ENCODE measurements at regions not wholly inside any gene's neighbourhood (a gene's known extent, or its start where the extent isn't known, plus 50 kb on each side); places are given as distances from the start of the nearest gene placed in this dataset.
"Not testable (repeated sequence)": the region's sequence is repeated elsewhere in the genome, so short reads cannot be mapped to it uniquely, and the experiment has no call there.

DNA sequence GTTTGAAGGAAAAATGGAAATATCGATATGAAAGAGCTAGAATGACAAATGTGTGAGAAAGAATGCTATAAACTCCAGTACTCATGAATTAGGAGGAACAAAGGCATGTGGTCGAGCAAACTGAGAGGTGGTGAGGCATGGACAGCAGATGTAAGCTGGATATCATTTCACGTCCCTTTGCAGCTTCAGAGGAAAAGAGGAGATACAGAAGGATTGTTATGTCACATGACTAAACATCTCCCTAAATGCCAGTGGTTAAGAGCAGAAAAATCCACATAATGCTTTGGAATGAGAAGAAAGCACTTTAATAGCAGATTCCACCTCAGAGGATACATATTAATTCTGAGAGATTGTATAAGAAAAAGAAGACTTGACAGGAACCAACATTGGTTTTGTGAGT, 248.7 kb downstream of the ZIC4 start:
- no peak overlapping the region for H3K27ac ChIP-seq (ENCODE audit: low read depth, low read length)
- no peaks in the 10 kb centered on the region for H3K4me1 Mint-ChIP-seq
- H3K27ac Mint-ChIP-seq = no peak overlapping the region
- peaks cover 0 to 26% (median 10%) of the 10 kb centered on the region in 8 donors for H3K9me3 Mint-ChIP-seq
- ChIA-PET POLR2A (ENCODE audit: partially characterized antibody) (no interaction called here), CTCF (ENCODE audit: partially characterized antibody) (no interaction called here)
- no peaks in the 10 kb centered on the region for H3K27me3 ChIP-seq (ENCODE audit: insufficient read depth, low read length)
- H3K4me1 ChIP-seq (ENCODE audit: insufficient read depth, low read length) = no peaks in the 10 kb centered on the region
- no peaks in the 10 kb centered on the region for H3K36me3 ChIP-seq (ENCODE audit: insufficient read depth, low read length)
- H3K36me3 Mint-ChIP-seq = no peaks in the 10 kb centered on the region
- intact Hi-C loops (cut with micrococcal nuclease) = no loop called here
- H3K9me3 ChIP-seq (ENCODE audit: control insufficient read depth in 1 of 2, low read length in 2 of 2) = no peaks in the 10 kb centered on the region
- no peak for DNase-seq
- H3K4me3 Mint-ChIP-seq = no peak overlapping the region
- H3K27me3 Mint-ChIP-seq = no peaks in the 10 kb centered on the region
- H3K4me3 ChIP-seq (ENCODE audit: low read length in 2 of 2) = no peak overlapping the region

DNA sequence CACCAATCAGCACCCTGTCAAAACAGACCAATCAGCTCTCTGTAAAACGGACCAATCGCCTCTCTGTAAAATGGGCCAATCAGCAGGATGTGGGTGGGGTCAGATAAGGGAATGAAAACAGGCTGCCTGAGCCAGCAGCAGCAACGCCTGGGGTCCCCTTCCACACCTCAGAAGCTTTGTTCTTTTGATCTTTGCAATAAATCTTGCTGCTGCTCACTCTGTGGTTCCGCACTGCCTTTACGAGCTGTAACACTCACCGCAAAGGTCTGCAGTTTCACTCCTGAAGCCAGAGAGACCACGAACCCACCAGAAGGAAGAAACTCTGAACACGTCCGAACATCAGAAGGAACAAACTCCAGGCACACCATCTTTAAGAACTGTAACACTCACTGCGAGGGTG, 251.4 kb downstream of the ZIC4 start:
- DNase-seq; H3K36me3 ChIP-seq (ENCODE audit: insufficient read depth, low read length); H3K4me3 Mint-ChIP-seq; H3K27ac ChIP-seq (ENCODE audit: low read depth, low read length); POLR2A ChIA-PET (ENCODE audit: partially characterized antibody); H3K36me3 Mint-ChIP-seq; H3K27me3 Mint-ChIP-seq; intact Hi-C loops (cut with micrococcal nuclease); CTCF ChIA-PET (ENCODE audit: partially characterized antibody); H3K9me3 ChIP-seq (ENCODE audit: control insufficient read depth in 1 of 2, low read length in 2 of 2); H3K4me1 ChIP-seq (ENCODE audit: insufficient read depth, low read length); H3K4me1 Mint-ChIP-seq; H3K27me3 ChIP-seq (ENCODE audit: insufficient read depth, low read length); H3K27ac Mint-ChIP-seq; H3K4me3 ChIP-seq (ENCODE audit: low read length in 2 of 2): not testable (repeated sequence)
- H3K9me3 Mint-ChIP-seq = peaks cover 2 to 19% (median 8%) of the 10 kb centered on the region in 8 donors

DNA sequence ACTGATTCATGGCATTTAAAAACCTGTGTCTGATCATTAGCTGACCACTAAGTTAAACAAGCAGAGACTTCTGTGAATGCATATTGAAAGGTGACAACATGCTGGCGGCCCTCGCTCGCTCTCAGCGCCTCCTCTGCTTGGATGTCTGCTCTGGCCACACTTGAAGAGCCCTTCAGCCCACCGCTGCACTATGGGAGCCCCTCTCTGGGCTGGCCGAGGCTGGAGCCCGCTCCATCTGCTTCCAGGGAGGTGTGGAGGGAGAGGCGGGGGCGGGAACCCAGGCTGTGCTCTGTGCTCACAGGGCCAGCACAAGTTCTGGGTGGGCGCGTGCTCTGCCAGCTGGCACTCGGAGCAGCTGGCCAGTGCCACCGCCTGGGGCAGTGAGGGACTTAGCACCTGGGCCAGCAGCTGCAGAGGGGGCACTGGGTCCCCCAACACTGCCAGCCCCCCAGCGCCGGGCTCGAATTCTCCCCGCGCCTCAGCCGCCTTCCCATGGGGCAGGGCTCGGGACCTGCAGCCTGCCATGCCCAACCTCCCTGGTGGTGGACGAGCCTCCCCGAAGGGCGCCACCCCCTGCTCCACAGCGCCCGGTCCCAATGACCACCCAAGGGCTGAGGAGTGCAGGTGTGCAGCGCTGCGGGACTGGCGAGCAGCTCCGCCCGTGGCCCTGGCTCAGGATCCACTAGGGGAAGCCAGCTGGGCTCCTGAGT, 252.4 kb downstream of the ZIC4 start:
- CTCF ChIA-PET (ENCODE audit: partially characterized antibody) = no interaction called here
- intact Hi-C loops (cut with micrococcal nuclease) = no loop called here
- H3K4me3 ChIP-seq (ENCODE audit: low read length in 2 of 2) = no peak overlapping the region
- H3K27ac Mint-ChIP-seq = no peak overlapping the region
- H3K27ac ChIP-seq (ENCODE audit: low read depth, low read length) = no peak overlapping the region
- no peaks in the 10 kb centered on the region for H3K36me3 ChIP-seq (ENCODE audit: insufficient read depth, low read length)
- no peaks in the 10 kb centered on the region for H3K27me3 ChIP-seq (ENCODE audit: insufficient read depth, low read length)
- no peak for DNase-seq
- H3K36me3 Mint-ChIP-seq = no peaks in the 10 kb centered on the region
- no peaks in the 10 kb centered on the region for H3K4me1 ChIP-seq (ENCODE audit: insufficient read depth, low read length)
- H3K9me3 ChIP-seq (ENCODE audit: control insufficient read depth in 1 of 2, low read length in 2 of 2) = no peaks in the 10 kb centered on the region
- H3K27me3 Mint-ChIP-seq = no peaks in the 10 kb centered on the region
- peaks cover 2 to 15% (median 6%) of the 10 kb centered on the region in 8 donors for H3K9me3 Mint-ChIP-seq
- POLR2A ChIA-PET (ENCODE audit: partially characterized antibody) = no interaction called here
- no peak overlapping the region for H3K4me3 Mint-ChIP-seq
- H3K4me1 Mint-ChIP-seq = no peaks in the 10 kb centered on the region

DNA sequence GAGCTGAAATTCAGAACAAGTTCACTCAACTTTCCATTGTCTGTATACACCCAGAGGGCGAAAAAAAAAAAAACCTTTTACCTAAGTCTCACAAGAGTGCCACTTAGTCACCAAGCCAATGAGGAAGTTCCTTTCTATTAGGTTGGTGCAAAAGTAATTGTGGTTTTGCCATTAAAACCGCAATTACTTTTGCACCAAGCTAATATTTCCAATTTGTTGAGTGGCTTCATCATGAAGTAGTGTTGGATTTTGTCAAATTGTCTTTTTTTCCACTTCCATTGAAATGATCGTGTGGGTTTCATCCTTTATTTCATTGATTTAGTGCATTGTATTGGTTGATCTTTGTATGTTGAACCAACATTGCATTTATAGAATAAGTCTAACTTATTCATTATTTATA, 253.9 kb downstream of the ZIC4 start:
- Histone ChIP-seq H3K4me3 (ENCODE audit: low read length in 2 of 2) (no peak overlapping the region), H3K4me1 (ENCODE audit: insufficient read depth, low read length) (no peaks in the 10 kb centered on the region), H3K9me3 (ENCODE audit: control insufficient read depth in 1 of 2, low read length in 2 of 2) (no peaks in the 10 kb centered on the region), H3K27ac (ENCODE audit: low read depth, low read length) (no peak overlapping the region), H3K27me3 (ENCODE audit: insufficient read depth, low read length) (no peaks in the 10 kb centered on the region), H3K36me3 (ENCODE audit: insufficient read depth, low read length) (no peaks in the 10 kb centered on the region)
- POLR2A ChIA-PET (ENCODE audit: partially characterized antibody) = no interaction called here
- H3K9me3 Mint-ChIP-seq = peaks cover under 1 to 14% (median 9%) of the 10 kb centered on the region in 8 donors
- no peaks in the 10 kb centered on the region for H3K4me1 Mint-ChIP-seq
- no peak overlapping the region for H3K27ac Mint-ChIP-seq
- CTCF ChIA-PET (ENCODE audit: partially characterized antibody) = no interaction called here
- no peak overlapping the region for H3K4me3 Mint-ChIP-seq
- intact Hi-C loops (cut with micrococcal nuclease) = no loop called here
- DNase-seq = no peak
- H3K36me3 Mint-ChIP-seq = no peaks in the 10 kb centered on the region
- H3K27me3 Mint-ChIP-seq = no peaks in the 10 kb centered on the region

DNA sequence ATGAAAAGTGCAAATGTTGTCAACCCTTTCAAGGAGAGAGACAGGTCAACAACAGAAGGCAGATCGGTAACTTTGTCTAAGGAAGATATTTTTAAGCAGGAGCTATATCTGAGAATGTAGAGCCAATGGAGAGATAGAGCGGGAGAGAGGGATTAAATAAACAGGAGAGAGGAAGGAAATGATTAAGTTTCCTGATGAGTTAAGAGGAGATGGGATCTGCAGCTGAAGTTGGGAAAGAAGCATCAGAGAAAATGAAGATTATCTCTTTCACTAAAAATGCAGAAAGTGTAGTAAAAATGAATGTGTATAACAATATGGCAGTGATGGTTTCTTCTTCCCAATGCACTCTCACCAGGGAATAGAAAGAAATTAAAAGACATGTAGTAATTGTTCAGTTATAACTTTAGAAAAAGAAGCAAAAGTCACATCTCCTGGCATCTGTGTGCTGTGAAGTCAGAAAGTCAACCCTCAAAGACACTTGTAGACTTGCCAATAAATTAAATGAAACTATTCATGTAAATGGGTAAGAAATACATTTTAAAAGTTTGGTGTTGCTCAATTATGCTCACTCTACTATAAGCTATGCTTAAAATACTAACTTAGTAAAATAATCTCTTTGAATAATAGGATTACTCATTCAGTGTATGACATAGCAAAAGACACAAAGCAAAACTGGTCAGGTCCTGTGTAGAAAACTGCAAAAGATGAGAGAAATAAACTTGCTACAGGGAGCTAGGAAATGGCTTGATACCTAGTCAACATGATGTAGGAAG, 264.6 kb downstream of the ZIC4 start:
- no peaks in the 10 kb centered on the region for H3K27me3 Mint-ChIP-seq
- no peaks in the 10 kb centered on the region for H3K9me3 ChIP-seq (ENCODE audit: control insufficient read depth in 1 of 2, low read length in 2 of 2)

DNA sequence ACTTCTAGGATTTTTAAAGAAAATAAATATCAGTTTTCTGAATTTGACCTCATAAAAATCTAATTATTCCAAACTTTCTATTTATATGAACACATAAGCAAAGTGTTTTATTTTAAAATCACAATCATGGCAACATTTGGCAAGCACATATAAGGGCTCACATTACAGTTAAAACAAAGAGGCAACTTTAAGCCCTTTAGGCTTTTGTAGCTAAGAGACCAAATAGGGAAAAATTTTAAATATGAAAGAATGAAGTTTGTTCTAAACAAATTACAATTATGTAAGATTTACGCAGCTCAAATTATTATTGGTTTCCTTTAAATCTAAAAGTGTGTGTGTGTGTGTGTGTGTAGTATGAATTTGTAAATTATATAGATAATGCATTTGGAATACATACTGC, 267.0 kb downstream of the ZIC4 start:
- H3K4me3 ChIP-seq (ENCODE audit: low read length in 2 of 2) = no peak overlapping the region
- Mint-ChIP-seq H3K4me3 (no peak overlapping the region), H3K27me3 (no peaks in the 10 kb centered on the region), H3K27ac (no peak overlapping the region), H3K4me1 (no peaks in the 10 kb centered on the region), H3K36me3 (no peaks in the 10 kb centered on the region), H3K9me3 (peaks cover 1 to 12% (median 4%) of the 10 kb centered on the region in 8 donors)
- DNase-seq = no peak
- intact Hi-C loops (cut with micrococcal nuclease) = no loop called here
- H3K27ac ChIP-seq (ENCODE audit: low read depth, low read length) = no peak overlapping the region
- no peaks in the 10 kb centered on the region for H3K27me3 ChIP-seq (ENCODE audit: insufficient read depth, low read length)
- ChIA-PET CTCF (ENCODE audit: partially characterized antibody) (no interaction called here), POLR2A (ENCODE audit: partially characterized antibody) (no interaction called here)
- no peaks in the 10 kb centered on the region for H3K4me1 ChIP-seq (ENCODE audit: insufficient read depth, low read length)
- H3K36me3 ChIP-seq (ENCODE audit: insufficient read depth, low read length) = no peaks in the 10 kb centered on the region
- H3K9me3 ChIP-seq (ENCODE audit: control insufficient read depth in 1 of 2, low read length in 2 of 2) = no peaks in the 10 kb centered on the region

More for the DNA sequence above, 264.6 kb downstream of the ZIC4 start:
- Mint-ChIP-seq H3K4me1 (no peaks in the 10 kb centered on the region), H3K4me3 (no peak overlapping the region), H3K9me3 (peaks cover 0 to 13% (median 5%) of the 10 kb centered on the region in 8 donors), H3K36me3 (no peaks in the 10 kb centered on the region), H3K27ac (no peak overlapping the region)
- H3K4me3 ChIP-seq (ENCODE audit: low read length in 2 of 2) = no peak overlapping the region
- ChIA-PET POLR2A (ENCODE audit: partially characterized antibody) (no interaction called here), CTCF (ENCODE audit: partially characterized antibody) (no interaction called here)
- no peak overlapping the region for H3K27ac ChIP-seq (ENCODE audit: low read depth, low read length)
- H3K4me1 ChIP-seq (ENCODE audit: insufficient read depth, low read length) = no peaks in the 10 kb centered on the region
- H3K36me3 ChIP-seq (ENCODE audit: insufficient read depth, low read length) = no peaks in the 10 kb centered on the region
- no peak for DNase-seq
- intact Hi-C loops (cut with micrococcal nuclease) = no loop called here
- H3K27me3 ChIP-seq (ENCODE audit: insufficient read depth, low read length) = no peaks in the 10 kb centered on the region

DNA sequence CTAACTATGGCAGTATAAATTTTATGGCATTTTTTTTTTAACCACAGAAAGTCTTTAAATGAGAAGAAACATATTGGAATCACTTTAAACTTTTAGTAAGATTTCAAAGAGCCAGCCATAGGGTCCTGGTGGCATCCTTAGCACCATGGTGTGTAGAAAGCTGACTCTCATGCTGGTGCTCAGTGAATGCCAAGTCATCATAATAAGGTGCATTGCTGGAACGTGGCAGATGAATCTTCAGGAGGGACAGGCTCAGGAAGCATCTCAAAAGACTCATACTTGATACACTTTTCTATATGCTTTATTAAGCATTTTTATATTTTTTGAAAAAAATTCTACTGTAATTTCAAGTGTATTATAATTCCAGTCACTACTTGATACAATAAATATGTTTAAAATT, 274.2 kb downstream of the ZIC4 start:
- intact Hi-C loops (cut with micrococcal nuclease) = no loop called here
- DNase-seq = no peak
- no peaks in the 10 kb centered on the region for H3K36me3 Mint-ChIP-seq
- Histone ChIP-seq H3K27ac (ENCODE audit: low read depth, low read length) (no peak overlapping the region), H3K27me3 (ENCODE audit: insufficient read depth, low read length) (no peaks in the 10 kb centered on the region), H3K9me3 (ENCODE audit: control insufficient read depth in 1 of 2, low read length in 2 of 2) (no peaks in the 10 kb centered on the region), H3K36me3 (ENCODE audit: insufficient read depth, low read length) (no peaks in the 10 kb centered on the region), H3K4me3 (ENCODE audit: low read length in 2 of 2) (no peak overlapping the region), H3K4me1 (ENCODE audit: insufficient read depth, low read length) (no peaks in the 10 kb centered on the region)
- no peak overlapping the region for H3K4me3 Mint-ChIP-seq
- no peaks in the 10 kb centered on the region for H3K4me1 Mint-ChIP-seq
- ChIA-PET POLR2A (ENCODE audit: partially characterized antibody) (no interaction called here), CTCF (ENCODE audit: partially characterized antibody) (no interaction called here)
- peaks cover 0 to 20% (median 10%) of the 10 kb centered on the region in 8 donors for H3K9me3 Mint-ChIP-seq
- no peaks in the 10 kb centered on the region for H3K27me3 Mint-ChIP-seq
- no peak overlapping the region for H3K27ac Mint-ChIP-seq

All from CD4-positive, alpha-beta memory T cell (primary cell).